Smooth muscle cell (in vitro differentiated cells): ENCODE measurements at regions not wholly inside any gene's neighbourhood (a gene's known extent, or its start where the extent isn't known, plus 50 kb on each side); places are given as distances from the start of the nearest gene placed in this dataset.

Source experiments
- DNase-seq: peaks from one replicate; lab custom pipeline; 2025; ENCODE audit not compliant: unreplicated experiment; lab: John Stamatoyannopoulos, UW
- H2AFZ ChIP-seq: fragments of 200-600 bp; sonication (generic); 2 replicates; pipeline ENCODE4 v1.6.0; 2016; ENCODE audit warnings: antibody characterized with exemption, low read depth, mild to moderate bottlenecking
- H3F3A ChIP-seq: fragments of 200-600 bp; sonication (generic); 2 replicates; pipeline ENCODE4 v1.6.0; 2017; ENCODE audit warnings: antibody characterized with exemption, low read depth
- H3K27ac ChIP-seq: fragments of 200-600 bp; sonication (generic); 2 replicates; pipeline ENCODE4 v1.5.1; 2016; ENCODE audit warnings: low read depth, mild to moderate bottlenecking
- H3K27me3 ChIP-seq: fragments of 200-600 bp; sonication (generic); 2 replicates; pipeline ENCODE4 v1.6.1; 2016; ENCODE audit warnings: low read depth, mild to moderate bottlenecking
- H3K36me3 ChIP-seq: fragments of 200-600 bp; sonication (generic); 2 replicates; pipeline ENCODE4 v1.5.1; 2016; ENCODE audit warnings: low read depth
- H3K4me1 ChIP-seq: fragments of 200-600 bp; sonication (generic); 2 replicates; pipeline ENCODE4 v1.5.1; 2016; ENCODE audit warnings: low read depth
- H3K4me2 ChIP-seq: fragments of 200-600 bp; sonication (generic); 2 replicates; pipeline ENCODE4 v1.6.0; 2016; ENCODE audit warnings: mild to moderate bottlenecking
- H3K4me3 ChIP-seq: fragments of 200-600 bp; sonication (generic); 2 replicates; pipeline ENCODE4 v1.5.1; 2016; ENCODE audit warnings: mild to moderate bottlenecking
- H3K79me2 ChIP-seq: fragments of 200-600 bp; sonication (generic); 2 replicates; pipeline ENCODE4 v1.6.0; 2016; ENCODE audit warnings: low read depth, mild to moderate bottlenecking
- H3K9ac ChIP-seq: fragments of 200-600 bp; sonication (generic); 2 replicates; pipeline ENCODE4 v1.6.0; 2016; ENCODE audit warnings: low read depth
- H3K9me3 ChIP-seq: fragments of 200-600 bp; sonication (generic); replicated peaks from 2 replicates; pipeline ENCODE4 v1.5.1; 2016; ENCODE audit warnings: low read depth
- H4K20me1 ChIP-seq: fragments of 200-600 bp; sonication (generic); 2 replicates; pipeline ENCODE4 v1.6.0; 2016; ENCODE audit warnings: low read depth
- WGBS: methylation state at CpG from one replicate; pipeline ENCODE4 v1.1.7; 2016; ENCODE audit warnings: low lambda C conversion rate; 5-methylcytosine and 5-hydroxymethylcytosine counted together
- TF ChIP-seq, protein P1 (sequence below): fragments of 200-600 bp; sonication (generic); IDR thresholded peaks from 2 replicates; pipeline ENCODE4 v1.5.1; 2017; ENCODE audit warnings: borderline replicate concordance, mild to moderate bottlenecking, antibody characterized with exemption; ENCODE audit not compliant: insufficient read depth, poor library complexity, severe bottlenecking

DNA sequence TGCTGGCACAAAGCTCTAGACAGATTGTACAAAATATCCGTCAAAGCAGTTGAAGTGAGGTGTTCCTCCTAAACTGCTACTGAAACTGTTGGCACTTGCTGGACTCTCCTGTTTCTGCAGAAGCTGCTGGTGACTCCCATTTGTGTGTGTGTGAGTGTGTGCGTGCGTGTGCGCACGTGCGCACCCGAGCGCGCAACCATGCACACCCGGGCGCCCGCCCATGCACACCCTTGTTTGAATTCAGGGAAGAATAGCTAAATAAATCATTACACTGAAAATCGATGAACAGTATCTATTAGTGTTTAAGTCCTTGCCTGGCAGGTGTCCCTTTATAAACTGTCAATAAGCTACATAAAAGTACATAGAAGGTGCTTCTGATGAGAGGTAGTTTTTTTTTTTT, 156.4 kb upstream of the B3GALT2 start:
- H3K4me3 ChIP-seq = no peak overlapping the region
- no peaks in the 10 kb centered on the region for H4K20me1 ChIP-seq
- no peaks in the 10 kb centered on the region for H3K4me1 ChIP-seq
- 96% methylated on average over 13 of the region's 13 CpGs for WGBS
- H3K9me3 ChIP-seq = no peaks in the 10 kb centered on the region
- H3K79me2 ChIP-seq = no peaks in the 10 kb centered on the region
- no peak overlapping the region for H3K4me2 ChIP-seq
- H3K27ac ChIP-seq = no peak overlapping the region
- no peak for DNase-seq
- H3K9ac ChIP-seq = no peak overlapping the region
- H3K27me3 ChIP-seq = no peaks in the 10 kb centered on the region
- no peaks in the 10 kb centered on the region for H3K36me3 ChIP-seq
- H3F3A ChIP-seq = no peaks in the 10 kb centered on the region
- H2AFZ ChIP-seq = no peak overlapping the region
- TF ChIP-seq, protein P1, sequence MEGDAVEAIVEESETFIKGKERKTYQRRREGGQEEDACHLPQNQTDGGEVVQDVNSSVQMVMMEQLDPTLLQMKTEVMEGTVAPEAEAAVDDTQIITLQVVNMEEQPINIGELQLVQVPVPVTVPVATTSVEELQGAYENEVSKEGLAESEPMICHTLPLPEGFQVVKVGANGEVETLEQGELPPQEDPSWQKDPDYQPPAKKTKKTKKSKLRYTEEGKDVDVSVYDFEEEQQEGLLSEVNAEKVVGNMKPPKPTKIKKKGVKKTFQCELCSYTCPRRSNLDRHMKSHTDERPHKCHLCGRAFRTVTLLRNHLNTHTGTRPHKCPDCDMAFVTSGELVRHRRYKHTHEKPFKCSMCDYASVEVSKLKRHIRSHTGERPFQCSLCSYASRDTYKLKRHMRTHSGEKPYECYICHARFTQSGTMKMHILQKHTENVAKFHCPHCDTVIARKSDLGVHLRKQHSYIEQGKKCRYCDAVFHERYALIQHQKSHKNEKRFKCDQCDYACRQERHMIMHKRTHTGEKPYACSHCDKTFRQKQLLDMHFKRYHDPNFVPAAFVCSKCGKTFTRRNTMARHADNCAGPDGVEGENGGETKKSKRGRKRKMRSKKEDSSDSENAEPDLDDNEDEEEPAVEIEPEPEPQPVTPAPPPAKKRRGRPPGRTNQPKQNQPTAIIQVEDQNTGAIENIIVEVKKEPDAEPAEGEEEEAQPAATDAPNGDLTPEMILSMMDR = no peak

DNA sequence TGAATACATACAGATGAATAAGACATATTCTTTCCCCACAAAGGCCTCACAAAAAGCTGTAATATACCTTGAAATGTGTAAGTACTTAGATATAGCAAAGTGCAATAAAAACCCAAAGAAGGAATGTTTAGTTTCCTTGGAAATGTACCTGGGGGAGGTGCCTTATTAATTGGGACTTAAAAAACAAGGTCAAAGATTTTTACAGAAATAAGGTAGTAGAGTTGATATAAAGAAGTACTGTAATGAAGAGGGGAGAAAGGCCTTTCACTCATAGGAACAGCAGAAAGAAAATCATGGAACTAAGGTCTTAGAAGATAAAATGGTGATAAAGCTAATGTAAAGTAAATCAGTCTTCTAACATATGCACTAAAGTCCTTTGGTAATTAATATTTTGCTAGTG, 153.9 kb upstream of the B3GALT2 start:
- Histone ChIP-seq H3K9ac (no peak overlapping the region), H3K4me2 (no peak overlapping the region), H4K20me1 (no peaks in the 10 kb centered on the region), H3K4me1 (peaks cover 6% of the 10 kb centered on the region), H3K36me3 (no peaks in the 10 kb centered on the region), H3K79me2 (no peaks in the 10 kb centered on the region), H3K27me3 (no peaks in the 10 kb centered on the region), H2AFZ (no peak overlapping the region), H3F3A (no peaks in the 10 kb centered on the region), H3K9me3 (no peaks in the 10 kb centered on the region), H3K27ac (no peak overlapping the region), H3K4me3 (no peak overlapping the region)
- TF ChIP-seq, protein P1 = no peak
- DNase-seq = no peak

GRCh38 chr1:193339401-193339800, 153.0 kb upstream of the B3GALT2 start:
- Histone ChIP-seq H3K9ac (no peak overlapping the region), H3K36me3 (no peaks in the 10 kb centered on the region), H3K27ac (no peak overlapping the region), H3K79me2 (no peaks in the 10 kb centered on the region), H2AFZ (no peak overlapping the region), H3F3A (no peaks in the 10 kb centered on the region), H3K4me1 (peaks cover 6% of the 10 kb centered on the region), H3K9me3 (no peaks in the 10 kb centered on the region), H4K20me1 (no peaks in the 10 kb centered on the region), H3K4me2 (no peak overlapping the region), H3K27me3 (no peaks in the 10 kb centered on the region), H3K4me3 (no peak overlapping the region)
- TF ChIP-seq, protein P1 = no peak
- WGBS = 89% methylated on average over 4 of the region's 4 CpGs
- DNase-seq = no peak

GRCh38 chr1:193338194-193338593, 151.8 kb upstream of the B3GALT2 start:
- Histone ChIP-seq H3K9ac (no peak overlapping the region), H4K20me1 (no peaks in the 10 kb centered on the region), H3K27ac (no peak overlapping the region), H3K9me3 (no peaks in the 10 kb centered on the region), H3K4me3 (no peak overlapping the region), H3K27me3 (no peaks in the 10 kb centered on the region), H3F3A (no peaks in the 10 kb centered on the region), H3K79me2 (no peaks in the 10 kb centered on the region), H3K4me2 (no peak overlapping the region), H3K4me1 (peaks cover 6% of the 10 kb centered on the region), H2AFZ (no peak overlapping the region), H3K36me3 (no peaks in the 10 kb centered on the region)
- DNase-seq = no peak
- 85% methylated on average over 2 of the region's 2 CpGs for WGBS
- TF ChIP-seq, protein P1 = no peak
